ENCODE measurements at regions not wholly inside any gene's neighbourhood (a gene's known extent, or its start where the extent isn't known, plus 50 kb on each side); places are given as distances from the start of the nearest gene placed in this dataset.
A peak's percentile ranks its signal among the peaks of the same experiment; 100 is the strongest.
"Not testable (repeated sequence)": the region's sequence is repeated elsewhere in the genome, so short reads cannot be mapped to it uniquely, and the experiment has no call there.

DNA sequence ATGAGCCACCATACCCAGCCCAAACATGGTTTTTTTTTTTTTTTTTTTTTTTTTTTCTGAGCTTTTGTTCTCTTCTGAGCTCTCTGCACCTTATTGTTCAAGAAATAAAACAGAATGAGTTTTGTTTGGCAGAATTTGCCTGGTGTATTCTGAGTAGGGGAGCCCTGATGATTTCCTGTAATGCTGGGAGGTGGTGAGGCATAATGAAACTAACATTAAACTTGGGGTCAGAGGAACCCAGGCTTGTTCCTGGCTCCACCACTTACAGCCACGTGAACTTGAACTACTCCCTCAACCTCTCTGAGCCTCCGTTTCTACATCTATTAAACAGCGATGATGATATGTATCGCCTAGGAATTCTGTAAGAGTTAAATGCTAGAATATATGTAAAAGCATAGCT is 276.3 kb upstream of the CRY1 start:
- DNase-seq (ENCODE audit: low read depth in 2 of 2), result peak in 1 of 2 donors; percentile 25

DNA sequence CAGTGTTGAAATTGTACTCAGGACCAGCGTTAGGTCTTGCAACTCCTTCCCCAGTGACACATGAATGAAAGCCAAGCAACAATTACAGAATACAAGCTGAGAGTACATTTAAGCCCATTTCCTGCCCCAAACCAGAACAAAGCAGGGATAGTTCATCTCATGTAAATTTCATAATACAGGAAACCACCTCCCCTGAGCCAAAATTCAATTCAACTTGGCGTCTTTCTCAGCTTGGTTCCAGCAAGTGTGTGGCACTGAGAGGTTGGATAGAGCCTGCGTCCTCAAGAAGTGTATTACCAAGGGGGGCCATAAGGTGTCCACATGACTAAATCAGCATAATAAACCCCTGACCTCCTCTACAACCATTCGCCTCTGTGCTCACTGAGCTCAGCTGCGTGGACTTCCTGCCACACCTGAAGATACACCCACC is 278.9 kb upstream of the CRY1 start:
- DNase-seq (ENCODE audit: low read depth in 2 of 2), result no peak

DNA sequence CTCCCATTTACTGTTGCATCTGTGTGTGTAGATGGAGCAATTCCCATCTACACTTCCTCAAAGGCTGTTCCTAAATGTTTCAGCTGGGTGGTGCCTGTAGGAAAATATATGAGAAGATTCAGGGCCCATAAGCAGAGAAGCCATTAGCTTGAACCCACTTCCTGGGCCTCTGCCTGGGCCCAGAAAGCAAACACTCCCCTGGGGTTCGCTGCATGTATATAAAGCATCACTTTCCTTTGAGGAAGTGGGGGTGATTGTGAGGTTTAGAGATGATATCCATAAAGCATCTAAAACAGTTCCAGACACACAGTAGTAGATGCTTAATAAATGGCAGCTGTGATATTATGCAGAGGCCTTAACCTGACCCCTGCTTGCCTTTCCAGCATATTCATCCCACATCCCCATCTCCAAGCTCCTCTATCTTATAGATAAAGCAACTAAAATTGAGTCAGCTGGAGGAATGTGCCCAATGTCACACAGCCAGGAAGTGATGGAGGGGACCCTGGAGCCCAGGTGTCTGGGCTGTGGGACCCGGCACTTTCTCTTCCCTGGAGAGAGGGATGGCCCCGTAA is 280.0 kb upstream of the CRY1 start:
- no peak for DNase-seq (ENCODE audit: low read depth in 2 of 2)

DNA sequence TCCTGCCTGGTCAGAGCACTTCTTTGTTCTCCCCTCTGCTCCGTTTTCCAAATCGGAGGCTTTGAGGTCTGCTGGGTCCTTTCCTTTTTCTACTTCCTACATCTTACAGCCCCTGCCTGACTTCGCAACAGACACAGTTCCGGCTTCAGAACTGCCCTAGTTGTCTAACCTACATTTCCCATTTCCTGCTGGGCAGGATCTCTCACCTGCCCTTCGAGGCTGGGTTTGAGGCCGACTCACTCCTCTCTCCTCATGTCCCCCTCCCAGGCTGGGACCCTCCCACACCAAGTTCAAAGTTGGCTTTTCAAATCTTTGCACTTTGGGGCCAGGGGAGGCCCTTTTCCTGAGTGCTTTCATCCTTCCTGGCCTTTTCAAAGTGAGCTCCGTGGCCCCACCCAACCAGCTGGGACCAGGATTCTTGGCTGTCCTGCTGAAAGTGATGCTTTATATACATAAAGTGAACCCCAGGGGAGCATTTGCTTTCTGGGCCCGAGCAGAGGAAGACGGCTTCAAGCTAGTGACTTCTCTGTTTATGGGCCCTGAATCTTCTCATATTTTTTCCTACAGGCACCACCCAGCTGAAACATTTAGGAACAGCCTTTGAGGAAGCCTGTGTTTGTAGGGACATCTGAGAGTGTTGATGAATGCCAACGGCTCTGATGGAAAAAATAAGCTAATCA is 281.0 kb upstream of the CRY1 start:
- DNase-seq (ENCODE audit: low read depth in 2 of 2), result no peak

DNA sequence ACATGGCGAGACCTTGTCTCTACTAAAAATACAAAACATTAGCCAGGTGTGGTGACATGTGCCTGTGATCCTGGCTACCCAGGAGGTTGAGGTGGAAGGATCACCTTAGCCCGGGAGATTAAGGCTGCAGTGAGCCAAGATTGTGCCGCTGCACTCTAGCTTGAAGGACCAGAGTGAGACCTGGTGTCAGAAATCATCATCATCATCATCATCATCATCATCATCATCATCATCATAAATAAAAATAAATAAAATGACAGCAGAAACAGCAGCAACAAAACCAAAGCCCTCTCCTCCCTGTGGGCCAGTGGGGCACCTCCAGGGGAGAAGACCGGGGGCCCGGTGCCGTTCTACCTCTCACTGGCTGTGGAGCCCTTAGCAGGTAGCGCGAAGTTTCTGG is 281.9 kb upstream of the CRY1 start:
- DNase-seq (ENCODE audit: low read depth in 2 of 2), result no peak

DNA sequence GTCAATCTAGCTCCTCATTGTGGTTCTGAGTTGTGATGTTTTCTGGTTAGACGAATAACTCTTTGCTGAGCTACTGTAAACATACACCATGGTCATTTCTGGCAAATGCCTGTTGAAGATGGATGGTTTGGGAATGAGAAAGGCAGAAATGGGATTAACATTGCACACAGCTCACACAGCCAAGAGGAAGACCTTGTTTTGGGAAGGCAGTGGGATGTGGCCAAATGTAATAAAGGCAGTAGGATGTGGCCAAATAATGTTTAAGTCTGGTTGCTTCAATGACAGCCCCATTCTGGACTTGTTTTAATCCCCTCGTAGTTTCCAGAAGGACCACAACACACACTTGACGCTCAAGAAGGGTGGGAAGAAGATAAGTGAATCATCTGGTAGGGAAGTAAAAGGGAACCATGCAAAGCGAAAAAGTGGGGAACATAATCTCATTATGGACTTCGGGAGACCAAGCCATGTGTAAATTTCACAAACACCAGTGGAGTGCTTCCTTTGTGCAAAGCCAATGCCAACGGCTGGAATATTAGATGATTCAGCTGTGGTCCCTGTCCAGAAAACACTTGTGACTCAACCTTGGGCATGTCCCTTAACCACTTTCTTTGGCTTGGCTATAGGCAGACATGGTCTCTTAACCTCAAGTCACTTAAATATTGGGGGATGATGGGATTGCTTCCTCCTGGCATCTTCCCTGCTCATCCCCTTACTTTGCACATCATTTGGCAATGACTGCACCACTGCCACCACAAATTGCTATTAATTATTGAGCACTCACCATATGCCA is 284.4 kb upstream of the CRY1 start:
- DNase-seq (ENCODE audit: low read depth in 2 of 2), result no peak

DNA sequence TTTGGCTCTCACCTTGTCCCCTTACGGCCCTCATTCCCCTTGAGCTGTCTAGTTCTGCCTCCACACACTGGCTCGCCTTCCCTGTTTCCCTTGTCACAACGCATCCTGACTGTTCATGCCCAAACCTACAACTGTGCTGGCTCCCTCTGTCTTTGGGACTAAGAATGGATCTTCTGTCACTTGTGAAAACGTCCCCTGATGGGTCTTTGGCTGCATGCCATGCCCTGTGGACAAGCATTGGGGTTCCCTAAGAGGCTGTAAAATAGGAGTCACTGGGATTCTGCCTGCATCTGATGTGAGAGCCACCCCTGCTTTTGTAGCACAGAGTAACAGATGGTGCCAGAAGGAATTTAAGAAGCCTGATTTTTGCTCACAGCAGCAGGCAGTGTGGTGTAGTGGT is 285.3 kb upstream of the CRY1 start:
- DNase-seq (ENCODE audit: low read depth in 2 of 2), result no peak

DNA sequence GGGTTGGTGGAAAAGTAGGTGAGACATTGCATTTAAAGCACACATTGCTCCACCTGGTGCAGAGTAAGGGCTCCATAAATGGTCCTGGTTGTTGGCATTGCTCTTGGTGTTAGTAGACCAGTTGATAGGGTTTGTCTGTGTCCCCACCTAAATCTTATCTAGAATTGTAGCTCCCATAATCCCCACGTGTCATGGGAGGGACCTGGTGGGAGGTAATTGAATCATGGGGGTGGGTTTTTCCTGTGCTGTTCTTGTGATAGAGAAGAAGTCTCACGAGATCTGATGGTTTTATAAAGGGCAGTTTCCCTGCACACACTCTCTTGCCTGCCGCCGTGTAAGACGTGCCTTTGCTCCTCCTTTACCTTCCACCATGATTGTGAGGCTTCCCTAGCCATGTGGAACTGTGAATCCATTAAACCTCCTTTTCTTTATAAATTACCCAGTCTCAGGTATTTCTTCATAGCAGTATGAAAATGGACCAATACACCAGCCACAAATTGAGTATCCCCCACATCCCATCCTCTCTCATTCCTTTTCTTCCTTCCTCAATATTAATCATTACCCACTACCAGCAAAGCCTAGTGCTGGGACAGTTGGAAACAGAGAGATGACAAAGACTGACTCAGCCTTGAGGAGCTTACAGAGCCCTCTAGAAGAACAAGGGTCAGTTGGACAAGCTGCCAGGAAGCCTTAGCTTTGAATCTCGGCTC is 285.9 kb upstream of the CRY1 start:
- DNase-seq (ENCODE audit: low read depth in 2 of 2), result not testable (repeated sequence)

DNA sequence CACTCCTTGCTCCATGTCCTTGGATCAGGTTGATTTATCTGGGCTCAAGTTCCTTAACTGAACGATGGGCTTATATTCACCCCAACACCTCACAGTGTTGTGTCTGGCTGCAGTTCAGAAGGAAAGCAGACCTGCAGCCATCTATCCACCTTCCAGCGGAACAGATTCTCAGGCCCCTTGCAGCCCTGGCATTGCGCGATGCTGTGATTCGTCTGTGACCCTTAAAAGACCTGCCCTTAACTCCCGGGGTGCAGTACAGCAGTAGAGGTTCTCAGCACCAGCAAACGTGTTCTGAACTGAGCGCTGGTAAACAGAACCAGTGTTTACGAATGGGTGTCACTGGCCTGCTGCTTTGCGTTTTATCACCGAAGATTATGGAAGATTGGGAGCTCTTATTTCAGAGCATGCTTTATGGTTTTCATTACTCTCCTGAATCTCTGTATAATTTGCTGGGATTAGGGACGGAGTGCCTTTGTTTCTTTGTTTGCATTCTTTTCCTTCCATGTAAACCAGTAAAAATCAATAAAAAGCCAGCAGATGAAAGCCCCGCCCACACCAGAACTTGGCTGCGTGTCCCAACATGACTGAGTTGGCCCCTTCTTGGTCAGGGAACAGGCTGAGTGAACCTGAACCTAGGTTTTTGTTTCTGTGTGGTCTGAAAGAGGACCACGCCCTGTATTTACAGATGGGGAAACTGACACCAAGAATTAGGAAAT is 286.7 kb upstream of the CRY1 start:
- no peak for DNase-seq (ENCODE audit: low read depth in 2 of 2)

DNA sequence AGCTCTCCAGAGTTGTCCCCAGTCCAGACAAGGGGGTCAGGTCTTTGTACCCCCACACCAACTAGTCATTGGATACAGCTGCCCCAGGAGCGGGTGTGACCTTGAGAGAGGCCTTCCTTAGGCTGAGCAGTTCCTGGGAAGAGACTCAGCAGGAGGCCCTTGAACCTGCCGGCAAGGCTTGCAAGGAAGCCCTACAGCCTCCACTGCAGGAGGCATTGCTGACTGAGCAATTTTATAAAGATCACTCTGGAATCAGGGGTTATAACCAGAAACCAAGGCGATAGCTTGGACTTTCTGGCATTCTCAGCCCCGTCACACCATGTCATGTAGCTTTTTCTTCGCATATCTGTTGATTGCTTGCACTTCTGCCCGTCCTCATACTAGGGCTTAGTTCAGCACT is 291.3 kb upstream of the CRY1 start:
- no peak for DNase-seq (ENCODE audit: low read depth in 2 of 2)

DNA sequence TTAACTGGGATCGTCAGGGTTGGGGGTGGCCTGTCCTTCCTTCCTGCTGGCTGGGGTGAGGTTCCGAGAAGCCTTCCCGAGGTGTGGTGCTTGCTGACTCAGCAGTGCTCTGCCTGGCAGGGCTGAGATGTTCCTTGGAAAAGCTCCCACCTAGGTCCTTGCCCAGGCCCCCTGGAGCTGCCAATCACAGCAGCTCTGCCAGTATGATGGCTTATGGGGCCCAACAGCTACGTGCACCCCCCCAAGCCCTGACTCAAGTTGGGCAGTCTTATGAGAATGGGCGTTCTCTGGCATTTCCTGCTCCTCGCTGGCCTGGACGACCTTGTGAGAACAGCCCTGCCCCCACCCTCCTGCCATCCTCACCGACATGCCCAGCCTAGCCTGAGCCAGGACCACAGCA is 292.2 kb upstream of the CRY1 start:
- no peak for DNase-seq (ENCODE audit: low read depth in 2 of 2)

DNA sequence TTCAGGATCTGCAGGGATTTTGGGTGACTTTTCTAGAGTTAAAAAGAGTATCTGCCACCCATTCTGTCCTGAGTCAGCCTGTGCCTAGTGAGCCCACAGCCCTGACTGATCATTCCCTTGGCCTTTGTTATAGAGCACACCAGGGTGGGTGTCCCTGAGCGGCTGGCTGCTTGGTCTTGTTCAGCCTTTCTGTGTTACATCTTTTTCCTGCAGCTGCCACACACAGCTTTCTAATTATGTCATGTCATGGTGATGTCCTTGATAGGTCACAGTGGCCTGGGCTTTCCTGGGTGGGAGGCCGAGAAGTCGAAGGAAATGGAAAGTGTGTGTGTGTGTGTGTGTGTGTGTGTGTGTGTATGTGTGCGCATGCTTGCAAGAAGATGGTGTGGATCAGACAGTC is 293.2 kb upstream of the CRY1 start:
- no peak for DNase-seq (ENCODE audit: low read depth in 2 of 2)

DNA sequence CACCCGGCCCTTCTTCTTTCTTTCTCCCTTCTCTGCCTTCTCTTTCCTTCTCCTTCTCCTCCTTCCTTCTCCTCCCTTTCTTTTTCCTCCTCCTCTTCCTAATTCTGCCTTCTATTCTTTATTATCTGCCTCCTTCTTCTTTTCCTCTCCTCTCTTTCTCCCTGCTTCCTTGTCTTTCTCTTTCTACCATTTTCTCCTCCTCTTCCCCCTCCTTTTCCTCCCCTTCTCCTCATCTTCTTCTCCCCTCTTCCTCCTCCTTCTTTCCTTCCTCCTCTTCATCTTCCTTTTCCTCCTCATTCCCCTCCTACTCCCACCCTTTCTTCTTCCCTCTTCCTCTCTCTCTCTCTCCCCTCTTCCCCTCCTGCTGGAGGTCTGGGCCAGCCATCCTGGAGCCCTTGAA is 294.9 kb upstream of the CRY1 start:
- DNase-seq (ENCODE audit: low read depth in 2 of 2), result no peak

DNA sequence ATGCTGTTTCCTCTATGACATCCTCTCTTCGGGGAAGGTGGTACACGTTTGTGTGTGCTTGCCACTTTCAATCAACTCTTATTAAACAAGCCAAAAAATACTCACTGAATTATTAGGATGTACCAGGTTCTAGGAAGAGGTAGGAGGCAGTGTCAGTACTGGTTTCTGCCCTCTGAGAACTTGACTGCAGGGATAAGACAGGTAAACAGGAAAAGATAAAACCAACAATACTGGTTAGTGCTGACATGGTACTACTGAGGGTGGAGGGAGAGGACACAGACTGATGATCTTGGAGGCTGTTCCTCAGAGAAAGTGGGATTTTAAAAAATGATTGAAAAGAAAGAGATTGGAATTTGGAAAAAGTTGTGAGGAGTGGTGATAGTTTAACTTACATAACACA is 295.2 kb upstream of the PWP1 start:
- DNase-seq (ENCODE audit: low read depth in 2 of 2), result no peak

DNA sequence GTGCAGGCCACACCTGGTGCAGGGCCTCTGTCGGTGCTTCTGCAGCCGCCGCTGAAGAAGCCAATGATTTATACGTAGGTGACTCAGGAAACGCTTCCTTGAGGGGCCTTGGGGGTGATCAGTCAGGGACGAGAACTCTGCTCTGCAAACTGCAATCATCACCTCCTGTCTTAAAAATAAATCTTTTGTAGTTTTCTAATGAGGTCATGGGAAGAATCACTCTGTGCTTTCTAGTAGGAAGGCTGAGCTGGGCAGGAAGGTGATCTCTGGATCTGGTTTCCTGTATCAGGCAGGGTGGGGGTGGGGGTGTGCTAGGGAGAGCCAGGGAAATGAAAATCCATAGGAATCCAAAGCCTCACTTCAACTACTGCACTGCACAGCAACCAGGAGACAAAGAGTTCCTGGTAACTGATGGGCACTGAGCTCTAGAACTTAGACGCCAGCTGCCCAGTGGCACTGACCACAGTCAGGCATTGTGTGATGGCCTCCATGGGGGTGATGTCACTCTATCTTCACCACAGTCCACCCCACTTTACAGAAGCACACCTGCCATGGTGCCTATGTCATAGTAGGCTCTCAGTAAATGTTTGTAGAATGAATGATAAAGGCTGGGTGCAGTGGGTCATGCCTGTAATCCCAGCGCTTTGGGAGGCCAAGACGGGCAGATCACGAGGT is 292.4 kb upstream of the PWP1 start:
- no peak for DNase-seq (ENCODE audit: low read depth in 2 of 2)

DNA sequence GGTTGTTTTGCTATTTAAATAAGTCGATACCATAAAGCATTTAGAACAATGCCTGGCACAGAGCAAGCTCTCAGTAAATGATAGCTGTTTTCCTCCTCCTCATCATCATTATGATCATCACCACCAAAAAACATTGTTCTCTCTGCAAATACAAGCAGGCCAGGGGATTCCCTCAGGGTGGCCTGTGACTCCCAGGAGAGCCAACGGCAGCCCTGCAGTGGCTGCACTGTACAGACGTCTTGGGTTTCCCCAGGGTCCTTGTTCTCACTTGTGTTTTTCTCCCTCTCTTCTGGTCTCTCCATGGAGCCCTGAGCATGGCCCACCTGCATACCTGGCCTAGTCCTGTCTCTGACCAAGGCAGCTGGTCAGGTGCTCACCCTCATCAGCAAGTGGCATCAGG is 290.9 kb upstream of the PWP1 start:
- no peak for DNase-seq (ENCODE audit: low read depth in 2 of 2)

DNA sequence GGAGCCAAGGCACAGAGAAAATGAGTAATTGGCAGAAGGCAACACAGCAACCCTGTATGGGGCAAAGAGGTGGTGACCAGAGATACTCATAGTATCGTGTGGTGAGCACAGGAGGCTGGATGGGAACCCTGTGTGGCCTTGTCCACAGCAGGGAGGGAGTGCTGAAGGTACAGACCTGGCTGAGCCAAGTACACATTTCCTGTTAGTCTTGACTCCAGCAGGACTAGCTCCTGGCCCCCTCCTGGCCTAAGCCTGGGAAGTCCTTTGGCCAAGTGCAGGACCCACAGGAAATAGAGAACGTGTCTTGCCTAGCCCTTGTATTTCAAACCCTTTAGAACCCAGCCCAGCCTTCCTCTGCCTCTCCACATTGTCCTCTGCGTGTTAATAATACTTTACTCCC is 289.8 kb upstream of the PWP1 start:
- no peak for DNase-seq (ENCODE audit: low read depth in 2 of 2)

DNA sequence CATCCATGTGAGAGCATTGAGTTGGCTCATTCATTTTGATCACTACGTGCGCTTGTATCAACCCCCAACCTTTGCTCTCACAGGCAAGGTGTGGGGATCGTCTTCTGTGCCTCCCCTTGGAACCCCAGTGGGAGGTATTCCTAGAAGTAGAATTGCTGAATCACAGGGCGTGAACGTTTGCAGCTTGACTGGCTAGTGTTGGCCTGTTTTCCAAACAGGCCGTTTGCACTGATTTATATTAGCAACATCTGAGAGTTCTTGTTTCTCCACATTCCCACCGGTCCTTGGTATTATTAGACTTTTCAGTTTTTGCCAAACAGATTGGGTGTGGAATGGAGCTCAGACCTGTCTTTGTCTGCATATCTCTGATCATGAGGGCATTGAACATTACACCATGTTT is 288.6 kb upstream of the PWP1 start:
- DNase-seq (ENCODE audit: low read depth in 2 of 2), result no peak

DNA sequence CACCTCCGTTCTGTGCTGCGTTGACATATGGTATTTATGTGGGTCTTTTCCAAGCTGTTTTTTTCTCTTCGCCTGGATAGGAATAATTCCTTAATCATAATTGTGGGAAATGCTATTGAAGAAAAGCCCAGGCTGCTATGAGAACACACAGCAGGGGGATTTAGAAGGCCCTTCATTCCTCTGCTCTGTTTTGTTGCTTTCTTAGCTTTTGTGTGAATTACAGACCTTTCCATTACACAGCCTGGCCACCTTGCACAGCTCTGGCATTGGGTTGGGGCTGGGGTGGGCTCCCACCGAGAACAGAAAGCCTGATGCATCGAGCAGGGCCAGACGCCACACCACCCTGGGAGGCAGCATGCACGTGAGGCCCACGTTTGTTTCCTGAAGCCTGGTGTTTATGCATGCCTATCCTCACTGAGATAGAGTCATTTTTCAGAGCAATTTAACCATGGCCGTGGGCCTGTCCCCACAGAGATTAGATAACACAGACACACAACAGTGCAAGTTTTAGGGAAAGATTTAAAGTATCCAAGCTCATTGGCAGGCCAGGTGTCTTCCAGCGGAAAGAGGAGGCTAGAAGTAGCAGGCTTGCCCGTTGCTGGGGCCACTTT is 287.6 kb upstream of the PWP1 start:
- no peak for DNase-seq (ENCODE audit: low read depth in 2 of 2)

DNA sequence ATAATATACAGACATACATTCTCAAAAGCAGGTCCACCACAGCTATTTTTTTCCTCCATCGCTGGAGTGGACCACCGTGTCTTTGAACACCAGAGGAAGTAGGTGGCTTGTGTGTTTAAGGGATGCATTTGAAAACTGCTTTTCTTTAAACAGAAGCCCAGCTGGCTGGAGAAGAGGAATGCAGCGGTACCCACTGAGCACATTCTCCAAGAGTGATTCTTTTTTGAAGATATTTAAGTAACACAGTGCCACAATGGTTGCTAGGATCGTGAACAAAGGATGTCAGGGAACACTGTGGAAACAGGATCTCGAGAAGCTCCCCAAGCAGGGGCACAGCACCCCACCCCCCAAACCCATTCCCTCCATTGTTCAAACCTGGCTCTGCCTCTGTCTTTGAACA is 286.6 kb upstream of the PWP1 start:
- no peak for DNase-seq (ENCODE audit: low read depth in 2 of 2)
